DND-41 (cell line): ENCODE measurements at regions not wholly inside any gene's neighbourhood (a gene's known extent, or its start where the extent isn't known, plus 50 kb on each side); places are given as distances from the start of the nearest gene placed in this dataset.

Source experiments
- ATAC-seq: fragments of 200-7000 bp; cut with Tn5 transposase; 3 replicates; pipeline ENCODE4 v1.9.1; 2021; ENCODE audit warnings: low read depth; ENCODE audit not compliant: insufficient read depth
- DNase-seq: peaks from one replicate; pipeline ENCODE4 v3.0.0-alpha.2; 2020
- H2AFZ ChIP-seq: 2 replicates; pipeline ENCODE4 v1.6.0; 2012; ENCODE audit warnings: low read depth, low read length
- H3K27ac ChIP-seq: 2 replicates; pipeline ENCODE4 v1.5.1; 2012; ENCODE audit warnings: low read length, inconsistent platforms
- H3K27me3 ChIP-seq: fragments of 200-600 bp; sonication (generic); 2 replicates; pipeline ENCODE4 v1.6.0; 2012; ENCODE audit warnings: low read length, mild to moderate bottlenecking, inconsistent platforms; ENCODE audit not compliant: insufficient read depth, poor library complexity
- H3K36me3 ChIP-seq: 2 replicates; pipeline ENCODE4 v1.5.1; 2012; ENCODE audit warnings: low read length, inconsistent platforms; ENCODE audit not compliant: insufficient read depth
- H3K4me1 ChIP-seq: 2 replicates; pipeline ENCODE4 v1.5.1; 2012; ENCODE audit warnings: mild to moderate bottlenecking, low read length; ENCODE audit not compliant: insufficient read depth
- H3K4me2 ChIP-seq: 2 replicates; pipeline ENCODE4 v1.6.0; 2012; ENCODE audit warnings: mild to moderate bottlenecking, moderate library complexity, low read length, inconsistent platforms; ENCODE audit not compliant: insufficient read depth
- H3K4me3 ChIP-seq, 2 experiments: fragments of 200-600 bp in 1 of 2; shearing (Covaris generic) in 1 of 2; 2 replicates each; pipeline ENCODE4 v1.5.1; 2012 to 2016; ENCODE audit warnings: inconsistent platforms in 2 of 2, low read length in 2 of 2, mild to moderate bottlenecking in 2 of 2, low read depth in 1 of 2, moderate library complexity in 1 of 2
- H3K79me2 ChIP-seq: 2 replicates; pipeline ENCODE4 v1.6.0; 2012; ENCODE audit warnings: low read length, inconsistent platforms; ENCODE audit not compliant: insufficient read depth
- H3K9ac ChIP-seq: 2 replicates; pipeline ENCODE4 v1.6.0; 2012; ENCODE audit warnings: low read depth, mild to moderate bottlenecking, inconsistent platforms, low read length, moderate library complexity
- H3K9me3 ChIP-seq: 2 replicates; pipeline ENCODE4 v1.5.1; 2012; ENCODE audit warnings: low read length, moderate library complexity, mild to moderate bottlenecking, inconsistent platforms; ENCODE audit not compliant: insufficient read depth, severe bottlenecking
- H4K20me1 ChIP-seq: 2 replicates; pipeline ENCODE4 v1.6.0; 2012; ENCODE audit warnings: low read length; ENCODE audit not compliant: insufficient read depth
- CTCF ChIP-seq: IDR thresholded peaks from 2 replicates; pipeline ENCODE4 v1.5.1; 2012; ENCODE audit warnings: borderline replicate concordance, low read length, moderate library complexity, mild to moderate bottlenecking; ENCODE audit not compliant: poor library complexity, severe bottlenecking; ENCODE audit errors: extremely low read depth
- EZH2 ChIP-seq: IDR thresholded peaks from 3 replicates; pipeline ENCODE4 v1.6.1; 2012; ENCODE audit warnings: borderline replicate concordance, low read depth, mild to moderate bottlenecking, moderate library complexity, low read length, inconsistent platforms; ENCODE audit not compliant: severe bottlenecking

- H3K4me1 ChIP-seq, result no peaks in the 10 kb centered on the region
- no peak for TF ChIP-seq CTCF
- TF ChIP-seq EZH2, result no peak
- H3K9me3 ChIP-seq, result no peaks in the 10 kb centered on the region
- H3K27me3 ChIP-seq, result no peaks in the 10 kb centered on the region
- no peak overlapping the region for H3K9ac ChIP-seq
- DNase-seq (no peak), ATAC-seq (no peak)
- no peak overlapping the region for H2AFZ ChIP-seq
- H3K4me3 ChIP-seq, result no peak overlapping the region
- H3K36me3 ChIP-seq, result no peaks in the 10 kb centered on the region
- H3K4me2 ChIP-seq, result no peak overlapping the region
- H3K27ac ChIP-seq, result no peak overlapping the region
- no peaks in the 10 kb centered on the region for H3K79me2 ChIP-seq
- H4K20me1 ChIP-seq, result no peaks in the 10 kb centered on the region
Measured at GRCh38 chr4:162707962-162708361, 458.7 kb downstream of the NAF1 start.

GRCh38 chr4:162706632-162707031 lies 460.1 kb downstream of the NAF1 start:
- H3K36me3 ChIP-seq, result no peaks in the 10 kb centered on the region
- ATAC-seq, result no peak
- no peaks in the 10 kb centered on the region for H3K9me3 ChIP-seq
- DNase-seq, result no peak
- H3K4me3 ChIP-seq, result no peak overlapping the region
- H3K79me2 ChIP-seq, result no peaks in the 10 kb centered on the region
- H3K4me2 ChIP-seq, result no peak overlapping the region
- H4K20me1 ChIP-seq, result no peaks in the 10 kb centered on the region
- H3K27ac ChIP-seq, result no peak overlapping the region
- no peak for TF ChIP-seq EZH2
- TF ChIP-seq CTCF, result no peak
- H3K27me3 ChIP-seq, result no peaks in the 10 kb centered on the region
- H3K4me1 ChIP-seq, result no peaks in the 10 kb centered on the region
- no peak overlapping the region for H2AFZ ChIP-seq
- no peak overlapping the region for H3K9ac ChIP-seq

GRCh38 chr4:162706051-162706450 lies 460.6 kb downstream of the NAF1 start:
- ATAC-seq (no peak), DNase-seq (no peak)
- Histone ChIP-seq H3K9me3 (no peaks in the 10 kb centered on the region), H3K9ac (no peak overlapping the region), H3K4me3 (no peak overlapping the region), H3K27ac (no peak overlapping the region), H3K27me3 (no peaks in the 10 kb centered on the region), H3K36me3 (no peaks in the 10 kb centered on the region), H3K4me1 (no peaks in the 10 kb centered on the region), H3K4me2 (no peak overlapping the region), H2AFZ (no peak overlapping the region), H3K79me2 (no peaks in the 10 kb centered on the region), H4K20me1 (no peaks in the 10 kb centered on the region)
- TF ChIP-seq CTCF (no peak), EZH2 (no peak)
